Liver (tissue), 2 donors: ENCODE measurements at regions not wholly inside any gene's neighbourhood (a gene's known extent, or its start where the extent isn't known, plus 50 kb on each side); places are given as distances from the start of the nearest gene placed in this dataset.

ENCODE experiments used
- FOXA1 ChIP-seq: IDR thresholded peaks from 2 replicates; pipeline ENCODE4 v1.6.1; 2016; ENCODE audit warnings: antibody characterized with exemption
- TF ChIP-seq, protein P1 (sequence below): IDR thresholded peaks from 2 replicates; pipeline ENCODE4 v1.6.1; 2016; ENCODE audit warnings: antibody characterized with exemption
- donor health status: healthy.

DNA sequence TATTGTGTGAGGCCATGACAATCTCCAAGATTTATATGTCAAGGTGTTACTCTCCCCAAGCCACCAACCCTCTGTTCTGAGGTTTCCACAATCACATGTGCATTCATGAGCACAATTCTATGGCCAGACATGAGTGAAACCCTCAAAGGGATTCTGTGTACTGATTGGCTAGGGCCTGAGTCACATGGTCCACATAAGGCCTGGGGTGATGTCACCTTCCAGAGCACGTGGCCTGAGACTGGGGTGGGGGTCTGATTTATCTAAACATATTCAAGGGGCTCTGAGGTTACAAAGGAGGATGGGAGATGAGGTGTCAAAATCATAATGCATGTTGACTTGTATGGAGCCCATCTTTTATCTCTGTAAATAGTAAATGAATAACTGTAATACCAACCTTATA, 1369.9 kb upstream of the TMEM132C start:
- no peak for TF ChIP-seq FOXA1
- TF ChIP-seq, protein P1, sequence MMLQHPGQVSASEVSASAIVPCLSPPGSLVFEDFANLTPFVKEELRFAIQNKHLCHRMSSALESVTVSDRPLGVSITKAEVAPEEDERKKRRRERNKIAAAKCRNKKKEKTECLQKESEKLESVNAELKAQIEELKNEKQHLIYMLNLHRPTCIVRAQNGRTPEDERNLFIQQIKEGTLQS = no peak
